ENCODE measurements at regions not wholly inside any gene's neighbourhood (a gene's known extent, or its start where the extent isn't known, plus 50 kb on each side); places are given as distances from the start of the nearest gene placed in this dataset.

DNA sequence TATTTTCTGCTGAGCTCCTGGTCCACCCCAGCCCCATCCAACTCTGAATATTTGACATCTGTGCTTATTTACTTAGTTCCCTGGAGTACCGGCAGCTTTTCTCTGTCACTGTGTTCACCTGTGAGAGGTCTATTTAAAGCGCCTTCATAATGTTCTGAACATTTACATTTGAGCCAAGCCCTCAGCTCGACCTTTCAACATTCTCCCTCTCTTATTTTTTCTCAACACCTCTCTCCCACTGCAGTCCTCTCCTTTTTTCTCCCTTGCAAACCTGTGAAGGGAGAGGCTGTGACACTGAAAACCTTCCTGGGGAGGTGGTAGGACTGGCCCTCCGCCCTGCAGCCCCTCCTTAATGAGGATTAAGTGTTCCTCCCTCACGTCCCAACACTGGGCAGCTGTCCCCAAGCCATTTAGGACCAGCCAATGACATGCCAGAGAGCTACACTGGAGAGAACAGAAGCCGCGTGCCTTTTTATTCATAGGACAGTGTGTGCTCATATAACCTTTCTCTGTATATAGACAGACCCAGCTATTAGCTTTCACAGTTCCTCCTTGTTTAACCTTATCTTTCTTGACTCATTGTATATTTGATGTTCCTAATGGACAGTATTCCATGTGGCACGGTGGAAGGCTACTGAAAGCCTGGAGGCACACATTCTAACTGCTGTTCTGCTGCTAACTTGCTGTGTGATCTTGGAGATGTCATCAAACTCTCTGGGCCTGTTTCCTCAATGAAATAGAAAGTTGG lies 134.8 kb downstream of the NUFIP1 start:
- TF ChIP-seq BHLHE40 (IDR thresholded peaks at IDR 0.05; ENCODE audit: low read depth, low read length), result no peak
- TF ChIP-seq, protein P1, sequence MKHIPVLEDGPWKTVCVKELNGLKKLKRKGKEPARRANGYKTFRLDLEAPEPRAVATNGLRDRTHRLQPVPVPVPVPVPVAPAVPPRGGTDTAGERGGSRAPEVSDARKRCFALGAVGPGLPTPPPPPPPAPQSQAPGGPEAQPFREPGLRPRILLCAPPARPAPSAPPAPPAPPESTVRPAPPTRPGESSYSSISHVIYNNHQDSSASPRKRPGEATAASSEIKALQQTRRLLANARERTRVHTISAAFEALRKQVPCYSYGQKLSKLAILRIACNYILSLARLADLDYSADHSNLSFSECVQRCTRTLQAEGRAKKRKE (CRISPR knock-in tag; IDR thresholded peaks at IDR 0.05; ENCODE audit: low read depth), result no peak
- TF ChIP-seq, protein P2, sequence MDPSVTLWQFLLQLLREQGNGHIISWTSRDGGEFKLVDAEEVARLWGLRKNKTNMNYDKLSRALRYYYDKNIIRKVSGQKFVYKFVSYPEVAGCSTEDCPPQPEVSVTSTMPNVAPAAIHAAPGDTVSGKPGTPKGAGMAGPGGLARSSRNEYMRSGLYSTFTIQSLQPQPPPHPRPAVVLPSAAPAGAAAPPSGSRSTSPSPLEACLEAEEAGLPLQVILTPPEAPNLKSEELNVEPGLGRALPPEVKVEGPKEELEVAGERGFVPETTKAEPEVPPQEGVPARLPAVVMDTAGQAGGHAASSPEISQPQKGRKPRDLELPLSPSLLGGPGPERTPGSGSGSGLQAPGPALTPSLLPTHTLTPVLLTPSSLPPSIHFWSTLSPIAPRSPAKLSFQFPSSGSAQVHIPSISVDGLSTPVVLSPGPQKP (IDR thresholded peaks at IDR 0.05; ENCODE audit: low read depth, low read length), result no peak
- TF ChIP-seq, protein P3, sequence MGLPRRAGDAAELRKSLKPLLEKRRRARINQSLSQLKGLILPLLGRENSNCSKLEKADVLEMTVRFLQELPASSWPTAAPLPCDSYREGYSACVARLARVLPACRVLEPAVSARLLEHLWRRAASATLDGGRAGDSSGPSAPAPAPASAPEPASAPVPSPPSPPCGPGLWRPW (IDR thresholded peaks at IDR 0.05), result no peak
- TF ChIP-seq JUN (IDR thresholded peaks at IDR 0.05), result no peak
- TF ChIP-seq TP53 (CRISPR knock-in tag; IDR thresholded peaks at IDR 0.05), result no peak
- no peak for TF ChIP-seq NR3C1 (IDR thresholded peaks at IDR 0.05)
- TF ChIP-seq ZSCAN20 (CRISPR knock-in tag; IDR thresholded peaks at IDR 0.05), result no peak
- TF ChIP-seq RCOR1 (IDR thresholded peaks at IDR 0.05; ENCODE audit: low read depth, low read length), result no peak
- TF ChIP-seq CBX8 (IDR thresholded peaks at IDR 0.05), result no peak
- TF ChIP-seq, protein P4, sequence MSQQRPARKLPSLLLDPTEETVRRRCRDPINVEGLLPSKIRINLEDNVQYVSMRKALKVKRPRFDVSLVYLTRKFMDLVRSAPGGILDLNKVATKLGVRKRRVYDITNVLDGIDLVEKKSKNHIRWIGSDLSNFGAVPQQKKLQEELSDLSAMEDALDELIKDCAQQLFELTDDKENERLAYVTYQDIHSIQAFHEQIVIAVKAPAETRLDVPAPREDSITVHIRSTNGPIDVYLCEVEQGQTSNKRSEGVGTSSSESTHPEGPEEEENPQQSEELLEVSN (IDR thresholded peaks at IDR 0.05; ENCODE audit: borderline replicate concordance, low read depth), result no peak
- ATAC-seq (peak in 1 of 2 experiments; percentile 59; a peak in 3 of 6 replicates), DNase-seq (ENCODE audit: low read depth in 1 of 2, low spot score in 1 of 2) (no peak), FAIRE-seq (no peak)
- POLR2A ChIA-PET, result no interaction called here
- Histone ChIP-seq H3K9me3 (no peaks in the 10 kb centered on the region), H3K4me3 (no peak overlapping the region; the same call in 2 of the 3 replicates), H3K27ac (peak overlapping the region; percentile 67 to 73), H3K4me1 (peaks cover 20% of the 10 kb centered on the region), H3K4me2 (peak overlapping the region; percentile 68)
- CTCF ChIA-PET, result interaction anchor here (0.7 kb wide), 1 partner anchor 22 kb away, joined by 3 read pairs; no protein-coding TSS in a partner anchor
- 22% methylated on average over 8 of the region's 8 CpGs for WGBS (ENCODE audit: missing lambda C conversion rate)

DNA sequence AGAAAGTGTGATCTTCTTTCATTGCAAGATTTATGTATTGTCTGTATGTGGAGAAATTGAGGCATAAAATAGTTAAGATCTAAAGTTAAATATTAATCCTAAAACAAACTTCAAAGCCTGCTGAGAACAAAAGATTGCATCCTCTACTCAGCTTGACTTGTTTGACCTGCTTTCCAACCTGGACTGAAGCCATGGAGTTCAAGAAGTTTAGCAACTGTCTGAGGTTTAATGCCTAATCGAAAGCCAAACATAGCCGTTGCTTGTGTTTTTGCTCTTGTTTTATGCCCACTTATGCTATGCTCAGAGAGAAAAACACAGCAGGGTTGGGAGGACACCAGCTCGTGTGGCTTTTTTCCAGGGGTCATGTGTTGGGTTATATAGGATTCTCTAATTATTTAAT lies 135.6 kb downstream of the NUFIP1 start:
- FAIRE-seq, result no peak
- ATAC-seq, result peak in 1 of 2 experiments; percentile 69; a peak in 3 of 6 replicates
- 2% methylated on average over 3 of the region's 3 CpGs for whole genome bisulfite sequencing (ENCODE audit: missing lambda C conversion rate)
- ChIA-PET POLR2A (interaction anchor here (0.6 kb wide), 1 partner anchor 44 kb away, joined by 4 read pairs; no protein-coding TSS in a partner anchor), CTCF (interaction anchor here (0.7 kb wide), 1 partner anchor 21 kb away, joined by 3 read pairs; no protein-coding TSS in a partner anchor)
- H3K27ac ChIP-seq, result peak overlapping the region; percentile 67 to 73
- TF ChIP-seq RAD21 (conservative IDR thresholded peaks at IDR 0.05 in 1 of 2, IDR thresholded peaks at IDR 0.05 in 1 of 2), result peak in 1 of 2 experiments; percentile 27; a peak in 1 of 5 replicates
- TF ChIP-seq POLR2AphosphoS2 (conservative IDR thresholded peaks at IDR 0.05; ENCODE audit: low read length), result no peak
- TF ChIP-seq, protein P5, sequence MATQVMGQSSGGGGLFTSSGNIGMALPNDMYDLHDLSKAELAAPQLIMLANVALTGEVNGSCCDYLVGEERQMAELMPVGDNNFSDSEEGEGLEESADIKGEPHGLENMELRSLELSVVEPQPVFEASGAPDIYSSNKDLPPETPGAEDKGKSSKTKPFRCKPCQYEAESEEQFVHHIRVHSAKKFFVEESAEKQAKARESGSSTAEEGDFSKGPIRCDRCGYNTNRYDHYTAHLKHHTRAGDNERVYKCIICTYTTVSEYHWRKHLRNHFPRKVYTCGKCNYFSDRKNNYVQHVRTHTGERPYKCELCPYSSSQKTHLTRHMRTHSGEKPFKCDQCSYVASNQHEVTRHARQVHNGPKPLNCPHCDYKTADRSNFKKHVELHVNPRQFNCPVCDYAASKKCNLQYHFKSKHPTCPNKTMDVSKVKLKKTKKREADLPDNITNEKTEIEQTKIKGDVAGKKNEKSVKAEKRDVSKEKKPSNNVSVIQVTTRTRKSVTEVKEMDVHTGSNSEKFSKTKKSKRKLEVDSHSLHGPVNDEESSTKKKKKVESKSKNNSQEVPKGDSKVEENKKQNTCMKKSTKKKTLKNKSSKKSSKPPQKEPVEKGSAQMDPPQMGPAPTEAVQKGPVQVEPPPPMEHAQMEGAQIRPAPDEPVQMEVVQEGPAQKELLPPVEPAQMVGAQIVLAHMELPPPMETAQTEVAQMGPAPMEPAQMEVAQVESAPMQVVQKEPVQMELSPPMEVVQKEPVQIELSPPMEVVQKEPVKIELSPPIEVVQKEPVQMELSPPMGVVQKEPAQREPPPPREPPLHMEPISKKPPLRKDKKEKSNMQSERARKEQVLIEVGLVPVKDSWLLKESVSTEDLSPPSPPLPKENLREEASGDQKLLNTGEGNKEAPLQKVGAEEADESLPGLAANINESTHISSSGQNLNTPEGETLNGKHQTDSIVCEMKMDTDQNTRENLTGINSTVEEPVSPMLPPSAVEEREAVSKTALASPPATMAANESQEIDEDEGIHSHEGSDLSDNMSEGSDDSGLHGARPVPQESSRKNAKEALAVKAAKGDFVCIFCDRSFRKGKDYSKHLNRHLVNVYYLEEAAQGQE (IDR thresholded peaks at IDR 0.05), result no peak
- peak; percentile 35 to 55; a peak in 3 of 4 replicates for TF ChIP-seq CEBPB (IDR thresholded peaks at IDR 0.05)
- no peak for TF ChIP-seq RCOR1 (IDR thresholded peaks at IDR 0.05; ENCODE audit: low read depth, low read length)
- TF ChIP-seq JUNB (IDR thresholded peaks at IDR 0.05), result peak; percentile 64
- TF ChIP-seq GATA3 (IDR thresholded peaks at IDR 0.05; ENCODE audit: borderline replicate concordance), result peak; percentile 52
- peaks cover 20% of the 10 kb centered on the region for H3K4me1 ChIP-seq
- DNase-seq (ENCODE audit: low read depth in 1 of 2, low spot score in 1 of 2), result peak; percentile 20 to 71
- H3K4me3 ChIP-seq, result no peak overlapping the region; the same call in 2 of the 3 replicates
- no peaks in the 10 kb centered on the region for H3K9me3 ChIP-seq
- peak overlapping the region; percentile 68 for H3K4me2 ChIP-seq
